ENCODE measurements at regions not wholly inside any gene's neighbourhood (a gene's known extent, or its start where the extent isn't known, plus 50 kb on each side); places are given as distances from the start of the nearest gene placed in this dataset.

DNA sequence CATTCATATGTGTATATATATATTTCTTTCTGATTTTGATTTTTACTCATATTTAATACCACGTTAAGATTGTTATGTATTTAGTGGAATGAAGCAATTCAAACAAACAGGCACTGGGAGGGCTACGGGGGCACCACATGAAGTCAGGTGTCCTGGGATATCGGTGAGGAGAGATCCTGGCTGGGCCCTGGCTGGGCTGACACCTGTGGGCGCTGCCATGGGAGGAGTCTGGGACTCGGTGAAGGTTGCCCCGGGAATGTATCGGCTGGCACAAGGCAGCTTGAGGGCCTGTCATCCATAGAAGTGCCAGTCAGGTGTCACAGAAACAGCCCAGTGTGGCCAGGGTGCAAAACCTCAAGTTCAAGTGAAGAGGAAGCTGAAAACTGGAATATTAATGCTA, 766.9 kb upstream of the ARPP21 start (continued):
- TF ChIP-seq, protein P1, sequence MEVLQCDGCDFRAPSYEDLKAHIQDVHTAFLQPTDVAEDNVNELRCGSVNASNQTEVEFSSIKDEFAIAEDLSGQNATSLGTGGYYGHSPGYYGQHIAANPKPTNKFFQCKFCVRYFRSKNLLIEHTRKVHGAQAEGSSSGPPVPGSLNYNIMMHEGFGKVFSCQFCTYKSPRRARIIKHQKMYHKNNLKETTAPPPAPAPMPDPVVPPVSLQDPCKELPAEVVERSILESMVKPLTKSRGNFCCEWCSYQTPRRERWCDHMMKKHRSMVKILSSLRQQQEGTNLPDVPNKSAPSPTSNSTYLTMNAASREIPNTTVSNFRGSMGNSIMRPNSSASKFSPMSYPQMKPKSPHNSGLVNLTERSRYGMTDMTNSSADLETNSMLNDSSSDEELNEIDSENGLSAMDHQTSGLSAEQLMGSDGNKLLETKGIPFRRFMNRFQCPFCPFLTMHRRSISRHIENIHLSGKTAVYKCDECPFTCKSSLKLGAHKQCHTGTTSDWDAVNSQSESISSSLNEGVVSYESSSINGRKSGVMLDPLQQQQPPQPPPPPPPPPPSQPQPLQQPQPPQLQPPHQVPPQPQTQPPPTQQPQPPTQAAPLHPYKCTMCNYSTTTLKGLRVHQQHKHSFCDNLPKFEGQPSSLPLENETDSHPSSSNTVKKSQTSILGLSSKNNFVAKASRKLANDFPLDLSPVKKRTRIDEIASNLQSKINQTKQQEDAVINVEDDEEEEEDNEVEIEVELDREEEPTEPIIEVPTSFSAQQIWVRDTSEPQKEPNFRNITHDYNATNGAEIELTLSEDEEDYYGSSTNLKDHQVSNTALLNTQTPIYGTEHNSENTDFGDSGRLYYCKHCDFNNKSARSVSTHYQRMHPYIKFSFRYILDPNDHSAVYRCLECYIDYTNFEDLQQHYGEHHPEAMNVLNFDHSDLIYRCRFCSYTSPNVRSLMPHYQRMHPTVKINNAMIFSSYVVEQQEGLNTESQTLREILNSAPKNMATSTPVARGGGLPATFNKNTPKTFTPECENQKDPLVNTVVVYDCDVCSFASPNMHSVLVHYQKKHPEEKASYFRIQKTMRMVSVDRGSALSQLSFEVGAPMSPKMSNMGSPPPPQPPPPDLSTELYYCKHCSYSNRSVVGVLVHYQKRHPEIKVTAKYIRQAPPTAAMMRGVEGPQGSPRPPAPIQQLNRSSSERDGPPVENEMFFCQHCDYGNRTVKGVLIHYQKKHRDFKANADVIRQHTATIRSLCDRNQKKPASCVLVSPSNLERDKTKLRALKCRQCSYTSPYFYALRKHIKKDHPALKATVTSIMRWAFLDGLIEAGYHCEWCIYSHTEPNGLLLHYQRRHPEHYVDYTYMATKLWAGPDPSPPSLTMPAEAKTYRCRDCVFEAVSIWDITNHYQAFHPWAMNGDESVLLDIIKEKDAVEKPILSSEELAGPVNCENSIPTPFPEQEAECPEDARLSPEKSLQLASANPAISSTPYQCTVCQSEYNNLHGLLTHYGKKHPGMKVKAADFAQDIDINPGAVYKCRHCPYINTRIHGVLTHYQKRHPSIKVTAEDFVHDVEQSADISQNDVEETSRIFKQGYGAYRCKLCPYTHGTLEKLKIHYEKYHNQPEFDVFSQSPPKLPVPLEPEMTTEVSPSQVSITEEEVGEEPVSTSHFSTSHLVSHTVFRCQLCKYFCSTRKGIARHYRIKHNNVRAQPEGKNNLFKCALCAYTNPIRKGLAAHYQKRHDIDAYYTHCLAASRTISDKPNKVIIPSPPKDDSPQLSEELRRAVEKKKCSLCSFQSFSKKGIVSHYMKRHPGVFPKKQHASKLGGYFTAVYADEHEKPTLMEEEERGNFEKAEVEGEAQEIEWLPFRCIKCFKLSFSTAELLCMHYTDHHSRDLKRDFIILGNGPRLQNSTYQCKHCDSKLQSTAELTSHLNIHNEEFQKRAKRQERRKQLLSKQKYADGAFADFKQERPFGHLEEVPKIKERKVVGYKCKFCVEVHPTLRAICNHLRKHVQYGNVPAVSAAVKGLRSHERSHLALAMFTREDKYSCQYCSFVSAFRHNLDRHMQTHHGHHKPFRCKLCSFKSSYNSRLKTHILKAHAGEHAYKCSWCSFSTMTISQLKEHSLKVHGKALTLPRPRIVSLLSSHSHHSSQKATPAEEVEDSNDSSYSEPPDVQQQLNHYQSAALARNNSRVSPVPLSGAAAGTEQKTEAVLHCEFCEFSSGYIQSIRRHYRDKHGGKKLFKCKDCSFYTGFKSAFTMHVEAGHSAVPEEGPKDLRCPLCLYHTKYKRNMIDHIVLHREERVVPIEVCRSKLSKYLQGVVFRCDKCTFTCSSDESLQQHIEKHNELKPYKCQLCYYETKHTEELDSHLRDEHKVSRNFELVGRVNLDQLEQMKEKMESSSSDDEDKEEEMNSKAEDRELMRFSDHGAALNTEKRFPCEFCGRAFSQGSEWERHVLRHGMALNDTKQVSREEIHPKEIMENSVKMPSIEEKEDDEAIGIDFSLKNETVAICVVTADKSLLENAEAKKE (CRISPR knock-in tag; IDR thresholded peaks at IDR 0.05), result no peak

DNA sequence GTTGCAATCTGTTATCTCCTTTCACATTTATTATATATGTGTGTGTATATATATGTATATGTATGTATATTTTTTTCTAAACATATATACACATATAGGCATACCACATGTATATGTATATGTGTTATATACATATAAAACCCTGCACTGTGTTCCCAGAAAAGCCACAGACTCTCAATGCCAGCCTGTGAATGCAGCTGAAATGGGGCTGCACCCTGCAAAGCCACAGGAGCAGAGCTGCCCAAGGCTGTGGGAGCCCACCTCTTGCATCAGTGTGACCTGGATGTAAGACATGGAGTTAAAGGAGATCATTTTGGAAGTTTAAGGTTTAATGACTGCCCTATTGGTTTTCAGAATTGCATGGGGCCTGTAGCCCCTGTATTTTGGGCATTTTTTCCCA, 762.3 kb upstream of the ARPP21 start:
- Histone ChIP-seq H3K9me2 (ENCODE audit: insufficient read depth) (0 out of 2 replicates have a peak, but pooled peaks cover 8% of the 10 kb centered on the region), H3K27ac (ENCODE audit: low read depth) (no peak overlapping the region), H4K20me1 (replicated peaks; ENCODE audit: insufficient read depth) (no peaks in the 10 kb centered on the region), H2AFZ (no peak overlapping the region), H3K4me3 (no peak overlapping the region), H3F3A (replicated peaks; ENCODE audit: low read depth) (no peaks in the 10 kb centered on the region), H3K4me1 (ENCODE audit: insufficient read depth) (peaks cover 9% of the 10 kb centered on the region), H3K4me2 (no peak overlapping the region), H3K27me3 (ENCODE audit: insufficient read depth) (no peaks in the 10 kb centered on the region), H3K36me3 (ENCODE audit: insufficient read depth) (no peaks in the 10 kb centered on the region), H3K79me2 (replicated peaks; ENCODE audit: insufficient read depth) (no peaks in the 10 kb centered on the region)
- H3K27ac Mint-ChIP-seq, result no peak overlapping the region
- no peaks in the 10 kb centered on the region; the same call in 2 of the 3 replicates for H3K9me3 Mint-ChIP-seq
- TF ChIP-seq POLR2AphosphoS5 (IDR thresholded peaks at IDR 0.05; ENCODE audit: low read depth), result no peak
- no peak for TF ChIP-seq ZNF114 (CRISPR knock-in tag; IDR thresholded peaks at IDR 0.05)
- no peak for TF ChIP-seq JUNB (IDR thresholded peaks at IDR 0.05; ENCODE audit: unreplicated experiment)
- no peaks in the 10 kb centered on the region for H3K27me3 Mint-ChIP-seq (ENCODE audit: insufficient read depth, low read depth, poor library complexity)
- H3K36me3 Mint-ChIP-seq (ENCODE audit: low read depth), result no peaks in the 10 kb centered on the region
- DNase-seq (ENCODE audit: low spot score), result no peak
- ATAC-seq, result no peak
- H3K4me1 Mint-ChIP-seq, result peaks cover 12% of the 10 kb centered on the region
- no peak overlapping the region for H3K4me3 Mint-ChIP-seq

DNA sequence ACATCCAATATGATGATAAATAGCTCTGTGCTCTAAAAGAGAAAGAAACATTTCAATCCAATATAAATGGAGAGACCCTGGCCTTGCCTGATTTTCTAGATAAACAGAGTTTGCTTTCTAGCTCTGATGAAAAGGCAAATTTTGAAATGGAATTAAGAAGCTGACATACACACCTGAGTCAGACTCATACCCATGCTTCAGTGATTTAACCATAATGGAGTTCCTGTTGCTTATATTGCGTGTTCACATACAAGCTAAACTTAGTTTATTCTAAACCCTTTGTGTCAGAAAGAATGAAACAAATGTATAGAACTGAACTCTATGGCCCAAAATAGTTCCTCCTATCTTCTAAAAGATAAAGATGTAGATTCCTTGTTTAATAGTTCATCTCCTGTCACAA, 760.8 kb upstream of the ARPP21 start:
- peaks cover 11% of the 10 kb centered on the region for H3K4me1 ChIP-seq (ENCODE audit: insufficient read depth)
- H3K36me3 ChIP-seq (ENCODE audit: insufficient read depth), result no peaks in the 10 kb centered on the region
- no peak for ATAC-seq
- H3K79me2 ChIP-seq (replicated peaks; ENCODE audit: insufficient read depth), result no peaks in the 10 kb centered on the region
- DNase-seq (ENCODE audit: low spot score), result no peak
- H3K4me3 ChIP-seq, result no peak overlapping the region
- H2AFZ ChIP-seq, result no peak overlapping the region
- no peak overlapping the region for H3K4me3 Mint-ChIP-seq
- no peak overlapping the region for H3K4me2 ChIP-seq
- no peaks in the 10 kb centered on the region for H3K27me3 ChIP-seq (ENCODE audit: insufficient read depth)
- no peaks in the 10 kb centered on the region; the same call in 2 of the 3 replicates for H3K9me3 Mint-ChIP-seq
- H3K4me1 Mint-ChIP-seq, result peaks cover 15% of the 10 kb centered on the region
- no peaks in the 10 kb centered on the region for H3K27me3 Mint-ChIP-seq (ENCODE audit: insufficient read depth, low read depth, poor library complexity)
- H3K27ac ChIP-seq (ENCODE audit: low read depth), result no peak overlapping the region
- H3K27ac Mint-ChIP-seq, result no peak overlapping the region
- no peaks in the 10 kb centered on the region for H3F3A ChIP-seq (replicated peaks; ENCODE audit: low read depth)
- H3K9me2 ChIP-seq (ENCODE audit: insufficient read depth), result 0 out of 2 replicates have a peak, but pooled peaks cover 7% of the 10 kb centered on the region
- no peaks in the 10 kb centered on the region for H4K20me1 ChIP-seq (replicated peaks; ENCODE audit: insufficient read depth)
- no peaks in the 10 kb centered on the region for H3K36me3 Mint-ChIP-seq (ENCODE audit: low read depth)
- TF ChIP-seq NANOG (IDR thresholded peaks at IDR 0.05; ENCODE audit: borderline replicate concordance), result no peak
- no peak for TF ChIP-seq EZH2 (IDR thresholded peaks at IDR 0.05; ENCODE audit: low read depth, unreplicated experiment)
- TF ChIP-seq JUNB (IDR thresholded peaks at IDR 0.05; ENCODE audit: unreplicated experiment), result no peak
- TF ChIP-seq ZNF114 (CRISPR knock-in tag; IDR thresholded peaks at IDR 0.05), result no peak
- TF ChIP-seq CREB1 (CRISPR knock-in tag; IDR thresholded peaks at IDR 0.05; ENCODE audit: low read depth), result no peak
- no peak for TF ChIP-seq STAT1 (IDR thresholded peaks at IDR 0.05; ENCODE audit: unreplicated experiment)
- no peak for TF ChIP-seq EZH2phosphoT487 (IDR thresholded peaks at IDR 0.05; ENCODE audit: unreplicated experiment)
- TF ChIP-seq, protein P2, sequence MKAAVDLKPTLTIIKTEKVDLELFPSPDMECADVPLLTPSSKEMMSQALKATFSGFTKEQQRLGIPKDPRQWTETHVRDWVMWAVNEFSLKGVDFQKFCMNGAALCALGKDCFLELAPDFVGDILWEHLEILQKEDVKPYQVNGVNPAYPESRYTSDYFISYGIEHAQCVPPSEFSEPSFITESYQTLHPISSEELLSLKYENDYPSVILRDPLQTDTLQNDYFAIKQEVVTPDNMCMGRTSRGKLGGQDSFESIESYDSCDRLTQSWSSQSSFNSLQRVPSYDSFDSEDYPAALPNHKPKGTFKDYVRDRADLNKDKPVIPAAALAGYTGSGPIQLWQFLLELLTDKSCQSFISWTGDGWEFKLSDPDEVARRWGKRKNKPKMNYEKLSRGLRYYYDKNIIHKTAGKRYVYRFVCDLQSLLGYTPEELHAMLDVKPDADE (IDR thresholded peaks at IDR 0.05), result no peak

All from GM23338 (cell line).